Endothelial cell of umbilical vein (primary cell): ENCODE measurements at regions not wholly inside any gene's neighbourhood (a gene's known extent, or its start where the extent isn't known, plus 50 kb on each side); places are given as distances from the start of the nearest gene placed in this dataset.

Experiments used
- BruUV-seq: library from RNA; stranded (reverse); fragments of 400-500 nt; replicated peaks from 2 replicates; lab custom pipeline; 2021; lab: Mats Ljungman, UMichigan
- CTCF ChIA-PET: fragments of 300-600, 350-600 bp; sonication (Branson Sonifier 250); formaldehyde crosslinking; loops from one replicate; lab custom pipeline; 2021; ENCODE audit warnings: antibody characterized with exemption, inconsistent platforms; lab: Charles Lee
- POLR2A ChIA-PET: fragments of 300-600, 350-600 bp; sonication (Branson Sonifier 250); formaldehyde crosslinking; loops from one replicate; lab custom pipeline; 2021; ENCODE audit warnings: antibody characterized with exemption, inconsistent platforms; lab: Charles Lee
- DNase-seq: peaks from one replicate; pipeline ENCODE4 v3.0.0-alpha.2; 2011; ENCODE audit warnings: low read depth, low spot score
- FAIRE-seq: peaks from 2 replicates; lab custom pipeline; 2011; peaks lifted over from hg19 to GRCh38; lab: Jason Lieb, UNC
- H2AFZ ChIP-seq: 2 replicates; pipeline ENCODE4 v1.6.0; 2012; ENCODE audit warnings: low read depth, low read length, control low read depth, inconsistent platforms
- H3K27ac ChIP-seq: 2 replicates; pipeline ENCODE4 v1.5.1; 2011; ENCODE audit warnings: low read depth, mild to moderate bottlenecking, control low read depth, low read length, moderate library complexity; ENCODE audit not compliant: insufficient read depth
- H3K27me3 ChIP-seq, 2 experiments: 2 replicates each; pipeline versions ENCODE4 v1.6.0 to v1.6.1; 2011; ENCODE audit warnings: low read length in 2 of 2, mixed read lengths in 1 of 2; ENCODE audit not compliant: control insufficient read depth in 2 of 2, insufficient read depth in 2 of 2
- H3K36me3 ChIP-seq, 2 experiments: 2 replicates in 1 of 2; 3 replicates in 1 of 2; pipeline ENCODE4 v1.5.1; 2011; ENCODE audit warnings: low read length in 2 of 2, mild to moderate bottlenecking in 1 of 2, moderate library complexity in 1 of 2; ENCODE audit not compliant: control insufficient read depth in 2 of 2, insufficient read depth in 2 of 2; ENCODE audit errors: extremely low read depth in 1 of 2
- H3K4me1 ChIP-seq: 3 replicates; pipeline ENCODE4 v1.5.1; 2011; ENCODE audit warnings: mild to moderate bottlenecking, low read length; ENCODE audit not compliant: control insufficient read depth, insufficient read depth; ENCODE audit errors: extremely low read depth
- H3K4me2 ChIP-seq: 2 replicates; pipeline ENCODE4 v1.6.1; 2011; ENCODE audit warnings: low read length, control low read depth, mixed read lengths; ENCODE audit not compliant: insufficient read depth
- H3K4me3 ChIP-seq, 3 experiments: fragments of 200-600 bp in 1 of 3; sonication (generic), shearing (Covaris generic) in 1 of 3; replicated peaks in 1 of 3; 2 replicates each; pipeline ENCODE4 v1.5.1; 2011 to 2016; ENCODE audit warnings: control low read depth in 3 of 3, low read length in 3 of 3, mild to moderate bottlenecking in 2 of 3, inconsistent platforms in 1 of 3, low read depth in 1 of 3, moderate library complexity in 1 of 3; ENCODE audit not compliant: insufficient read depth in 1 of 3
- H3K79me2 ChIP-seq: 2 replicates; pipeline ENCODE4 v1.6.0; 2012; ENCODE audit warnings: low read length, inconsistent platforms; ENCODE audit not compliant: control insufficient read depth, insufficient read depth
- H3K9ac ChIP-seq: replicated peaks from 2 replicates; pipeline ENCODE3; 2011; ENCODE audit warnings: low read length, control low read depth; ENCODE audit not compliant: insufficient read depth; ENCODE audit errors: extremely low read depth
- H3K9me1 ChIP-seq: replicated peaks from 3 replicates; pipeline ENCODE4 v1.6.0; 2011; ENCODE audit warnings: mild to moderate bottlenecking, low read length; ENCODE audit not compliant: control insufficient read depth, insufficient read depth; ENCODE audit errors: extremely low read depth
- H3K9me3 ChIP-seq: replicated peaks from 2 replicates; pipeline ENCODE4 v1.5.1; 2012; ENCODE audit warnings: low read length, inconsistent platforms; ENCODE audit not compliant: control insufficient read depth, insufficient read depth
- H4K20me1 ChIP-seq: replicated peaks from 2 replicates; pipeline ENCODE3; 2011; ENCODE audit warnings: mild to moderate bottlenecking, low read length; ENCODE audit not compliant: control insufficient read depth, insufficient read depth; ENCODE audit errors: extremely low read depth
- EZH2 ChIP-seq: IDR thresholded peaks from 2 replicates; pipeline ENCODE4 v1.6.1; 2012; ENCODE audit warnings: borderline replicate concordance, low read depth, mild to moderate bottlenecking, moderate library complexity, low read length, inconsistent platforms; ENCODE audit not compliant: severe bottlenecking
- FOS ChIP-seq: IDR thresholded peaks from 2 replicates; pipeline ENCODE4 v1.6.1; 2011; ENCODE audit warnings: mild to moderate bottlenecking, low read length, moderate library complexity, borderline replicate concordance; ENCODE audit not compliant: insufficient read depth
- GATA2 ChIP-seq: IDR thresholded peaks from 2 replicates; pipeline ENCODE4 v1.7.0; 2011; ENCODE audit warnings: low read depth, mild to moderate bottlenecking, moderate library complexity, mixed read lengths, low read length; ENCODE audit not compliant: insufficient read length, insufficient read depth
- JUN ChIP-seq: IDR thresholded peaks from 2 replicates; pipeline ENCODE4 v1.6.1; 2011; ENCODE audit warnings: borderline replicate concordance, low read depth; ENCODE audit not compliant: insufficient read length, insufficient read depth
- MAX ChIP-seq: IDR thresholded peaks from 2 replicates; pipeline ENCODE4 v1.6.1; 2011; ENCODE audit not compliant: insufficient read depth, insufficient read length
- MYC ChIP-seq: IDR thresholded peaks from one replicate; pipeline ENCODE4 v1.6.1; 2011; ENCODE audit warnings: mild to moderate bottlenecking, low read depth, low read length
- POLR2A ChIP-seq: IDR thresholded peaks from 2 replicates; pipeline ENCODE4 v1.6.1; 2012; ENCODE audit warnings: low read depth, mild to moderate bottlenecking, control low read depth, low read length
- POLR2AphosphoS5 ChIP-seq: IDR thresholded peaks from 2 replicates; pipeline ENCODE4 v1.6.1; 2012; ENCODE audit warnings: low read depth, mild to moderate bottlenecking, control low read depth, low read length, moderate library complexity; ENCODE audit not compliant: insufficient read depth
- dilution Hi-C: fragments of 300-500 bp; cut with MboI; formaldehyde crosslinking; loops from one replicate; pipeline ENCODE4 v1.15.0; 2019; ENCODE audit warnings: low sequenced_read_pairs; ENCODE audit not compliant: extremely low pct_ligation_motif_present
- intact Hi-C: fragments of 100-400 bp; cut with micrococcal nuclease; formaldehyde crosslinking; loops from one replicate; pipeline ENCODE4 v1.10.0; 2022
- TF ChIP-seq, protein P1 (sequence below), 2 donors: IDR thresholded peaks; 1 replicate in 1 of 2; 2 replicates in 1 of 2; pipeline ENCODE4 v1.5.1; 2011; ENCODE audit warnings: low read length in 2 of 2, mild to moderate bottlenecking in 2 of 2, moderate library complexity in 2 of 2, control low read depth in 1 of 2, inconsistent platforms in 1 of 2, low read depth in 1 of 2; ENCODE audit not compliant: insufficient read depth in 1 of 2; ENCODE audit errors: extremely low read depth in 1 of 2

GRCh38 chr1:201737352-201738060, 91.5 kb upstream of the IPO9 start:
- no peaks in the 10 kb centered on the region for H3K36me3 ChIP-seq
- H3K9me3 ChIP-seq = no peaks in the 10 kb centered on the region
- peaks cover 50% of the 10 kb centered on the region for H3K79me2 ChIP-seq
- H3K9ac ChIP-seq = no peak overlapping the region
- H2AFZ ChIP-seq = no peak overlapping the region
- no peak overlapping the region for H3K27ac ChIP-seq
- H3K9me1 ChIP-seq = no peaks in the 10 kb centered on the region
- H3K27me3 ChIP-seq = no peaks in the 10 kb centered on the region
- TF ChIP-seq FOS = no peak
- no peak for TF ChIP-seq MAX
- TF ChIP-seq POLR2A = no peak
- no peak for TF ChIP-seq MYC
- TF ChIP-seq GATA2 = no peak
- TF ChIP-seq POLR2AphosphoS5 = no peak
- TF ChIP-seq, protein P1, sequence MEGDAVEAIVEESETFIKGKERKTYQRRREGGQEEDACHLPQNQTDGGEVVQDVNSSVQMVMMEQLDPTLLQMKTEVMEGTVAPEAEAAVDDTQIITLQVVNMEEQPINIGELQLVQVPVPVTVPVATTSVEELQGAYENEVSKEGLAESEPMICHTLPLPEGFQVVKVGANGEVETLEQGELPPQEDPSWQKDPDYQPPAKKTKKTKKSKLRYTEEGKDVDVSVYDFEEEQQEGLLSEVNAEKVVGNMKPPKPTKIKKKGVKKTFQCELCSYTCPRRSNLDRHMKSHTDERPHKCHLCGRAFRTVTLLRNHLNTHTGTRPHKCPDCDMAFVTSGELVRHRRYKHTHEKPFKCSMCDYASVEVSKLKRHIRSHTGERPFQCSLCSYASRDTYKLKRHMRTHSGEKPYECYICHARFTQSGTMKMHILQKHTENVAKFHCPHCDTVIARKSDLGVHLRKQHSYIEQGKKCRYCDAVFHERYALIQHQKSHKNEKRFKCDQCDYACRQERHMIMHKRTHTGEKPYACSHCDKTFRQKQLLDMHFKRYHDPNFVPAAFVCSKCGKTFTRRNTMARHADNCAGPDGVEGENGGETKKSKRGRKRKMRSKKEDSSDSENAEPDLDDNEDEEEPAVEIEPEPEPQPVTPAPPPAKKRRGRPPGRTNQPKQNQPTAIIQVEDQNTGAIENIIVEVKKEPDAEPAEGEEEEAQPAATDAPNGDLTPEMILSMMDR (IDR thresholded peaks at IDR 0.05; ENCODE audit: extremely low read depth in 1 of 2, insufficient read depth in 1 of 2, low read depth in 1 of 2, low read length in 2 of 2) = no peak
- TF ChIP-seq EZH2 = no peak
- no peak for TF ChIP-seq JUN
- no peak overlapping the region for H3K4me2 ChIP-seq
- no peak overlapping the region for H3K4me3 ChIP-seq
- BruUV-seq = no TSS peak
- H3K4me1 ChIP-seq = peaks cover 27% of the 10 kb centered on the region
- dilution Hi-C loops (no loop called here), intact Hi-C loops (no loop called here)
- no peaks in the 10 kb centered on the region for H4K20me1 ChIP-seq
- peak; percentile 12 for FAIRE-seq
- CTCF ChIA-PET = interaction anchor here (1.1 to 14.5 kb wide), 4 partner anchors 9 to 57 kb away, joined by 4 to 139 read pairs (median 10); no protein-coding TSS in a partner anchor
- POLR2A ChIA-PET = no interaction called here
- no peak for DNase-seq
